Muscle of back (tissue), 3 donors: ENCODE measurements at regions not wholly inside any gene's neighbourhood (a gene's known extent, or its start where the extent isn't known, plus 50 kb on each side); places are given as distances from the start of the nearest gene placed in this dataset.
"Not testable (repeated sequence)": the region's sequence is repeated elsewhere in the genome, so short reads cannot be mapped to it uniquely, and the experiment has no call there.

ENCODE experiments used
- DNase-seq, 3 donors: peaks; one replicate each; pipeline versions ENCODE4 v3.0.0 to v3.0.0-alpha.2; 2013

DNA sequence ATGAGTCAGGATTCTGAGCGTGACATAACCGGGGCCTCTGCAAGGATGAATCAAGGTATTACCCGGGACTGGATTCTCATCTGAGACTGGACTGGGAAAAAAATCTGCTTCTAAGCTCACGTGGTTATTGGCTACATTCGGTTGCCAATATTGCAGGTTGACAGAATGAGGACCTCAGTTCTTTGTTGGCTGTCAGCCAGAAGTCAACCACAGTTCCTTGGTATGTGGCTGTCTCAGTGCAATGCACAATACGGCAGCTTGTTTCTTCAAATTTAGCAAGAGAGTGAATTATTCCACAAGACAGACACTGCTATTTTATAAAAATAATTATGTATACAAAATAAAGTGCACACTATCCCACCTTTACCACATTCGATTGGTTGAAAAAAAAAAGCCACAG lies 424.2 kb downstream of the KLHL4 start:
- no peak for DNase-seq

DNA sequence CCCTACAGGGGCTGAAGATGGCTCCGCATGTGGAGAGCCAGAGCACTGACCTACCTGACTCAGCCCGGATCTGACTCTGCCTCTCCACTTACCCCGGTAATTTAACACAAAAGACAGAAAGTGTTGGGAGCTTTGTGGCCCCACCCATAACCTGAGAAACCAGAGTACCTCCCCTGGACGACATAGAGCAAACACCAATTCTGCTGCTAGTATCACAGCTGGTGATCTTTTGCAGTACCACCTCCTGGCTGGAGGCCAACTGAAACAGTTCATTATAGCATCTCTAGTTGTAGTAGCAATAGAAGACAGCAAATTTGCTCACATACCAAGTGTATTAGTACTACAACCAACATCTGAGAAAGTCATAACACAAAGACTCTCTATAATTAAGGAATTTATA lies 443.9 kb downstream of the KLHL4 start:
- DNase-seq = peak in 1 of 3 donors; percentile 0

- DNase-seq = no peak
Observed at GRCh38 chrX:87968118-87968517, 450.5 kb downstream of the KLHL4 start.

- not testable (repeated sequence) for DNase-seq
Observed at GRCh38 chrX:87972121-87972520, 454.5 kb downstream of the KLHL4 start.

DNA sequence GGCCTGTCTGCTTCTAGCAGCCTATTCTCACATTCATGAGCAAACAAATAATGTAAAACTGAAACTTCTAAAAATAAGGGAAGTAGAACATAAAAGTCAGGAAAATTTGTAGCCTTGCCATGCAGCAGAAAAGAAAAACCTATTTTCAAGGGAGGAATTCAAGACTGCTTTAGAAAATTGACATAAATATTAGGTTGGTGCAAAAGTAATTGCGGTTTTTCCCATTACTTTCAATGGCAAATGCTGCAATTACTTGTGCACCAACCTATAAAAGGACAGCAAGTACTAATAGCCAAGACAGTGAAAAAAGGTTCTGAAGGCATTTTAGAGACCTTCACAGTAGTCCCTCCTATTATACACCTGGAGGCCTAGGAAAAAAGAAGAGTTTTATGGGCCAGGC lies 457.8 kb downstream of the KLHL4 start:
- DNase-seq = no peak

DNA sequence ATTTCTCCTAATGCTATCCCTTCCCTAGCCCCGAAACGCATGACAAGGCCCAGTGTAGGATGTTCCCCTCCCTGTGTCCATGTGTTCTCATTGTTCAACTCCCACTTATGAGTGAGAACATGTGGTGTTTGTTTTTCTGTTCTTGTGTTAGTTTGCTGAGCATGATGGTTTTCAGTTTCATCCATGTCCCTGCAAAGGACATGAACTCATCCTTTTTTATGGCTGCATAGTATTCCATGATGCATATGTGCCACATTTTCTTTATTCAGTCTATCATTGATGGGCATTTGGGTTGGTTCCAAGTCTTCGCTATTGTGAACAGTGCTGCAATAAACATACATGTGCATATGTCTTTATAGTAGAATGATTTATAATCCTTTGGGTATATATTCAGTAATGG lies 490.3 kb downstream of the KLHL4 start:
- not testable (repeated sequence) for DNase-seq

GRCh38 chrX:88024022-88024421 lies 506.4 kb downstream of the KLHL4 start:
- DNase-seq = no peak

- no peak for DNase-seq
Observed at GRCh38 chrX:88072339-88073030, 554.9 kb downstream of the KLHL4 start.

- DNase-seq = no peak
Observed at GRCh38 chrX:88101968-88102367, 584.4 kb downstream of the KLHL4 start.

GRCh38 chrX:88135735-88136134 lies 611.3 kb upstream of the CPXCR1 start:
- DNase-seq = no peak

- no peak for DNase-seq
Observed at GRCh38 chrX:88136328-88136727, 610.7 kb upstream of the CPXCR1 start.

DNA sequence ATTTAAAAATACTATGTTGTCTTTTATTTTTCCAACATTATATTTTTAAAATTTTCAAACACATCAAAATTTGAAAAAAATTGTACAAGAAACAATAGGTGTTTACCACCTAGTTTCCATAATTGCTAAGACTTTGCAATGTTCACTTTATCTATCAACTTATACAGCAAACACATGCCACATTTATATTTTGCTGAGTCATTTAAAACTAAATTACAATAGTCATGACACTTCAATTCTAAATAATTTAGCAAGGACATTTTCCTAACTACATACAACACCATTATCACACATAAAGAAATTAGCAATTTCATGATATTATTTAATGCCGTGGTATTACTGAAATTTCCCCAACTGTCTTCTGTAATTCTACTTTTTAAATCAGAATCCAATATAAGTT lies 600.4 kb upstream of the CPXCR1 start:
- DNase-seq = no peak

DNA sequence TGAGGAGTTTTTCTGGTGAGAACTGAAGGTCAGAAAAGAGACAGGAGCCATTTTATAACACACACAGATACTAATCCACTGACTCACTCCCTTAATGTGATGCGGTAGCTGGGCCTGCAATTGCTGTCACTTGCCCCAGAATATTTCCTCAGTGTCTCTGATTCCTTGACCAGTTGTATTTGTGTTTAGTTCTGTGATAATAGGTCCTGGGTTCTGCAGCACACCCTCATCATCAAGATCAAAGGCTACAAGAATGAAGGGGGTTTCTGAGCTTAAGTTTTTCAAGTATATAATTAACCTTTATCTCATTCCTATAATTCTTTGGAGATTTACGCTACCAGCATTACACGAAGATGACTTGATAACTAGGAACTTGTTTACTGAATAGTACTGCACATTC lies 576.5 kb upstream of the CPXCR1 start:
- DNase-seq = no peak

- DNase-seq = not testable (repeated sequence)
Observed at GRCh38 chrX:88173932-88174440, 573.0 kb upstream of the CPXCR1 start.

GRCh38 chrX:88202149-88202548 lies 544.9 kb upstream of the CPXCR1 start:
- DNase-seq = no peak

DNA sequence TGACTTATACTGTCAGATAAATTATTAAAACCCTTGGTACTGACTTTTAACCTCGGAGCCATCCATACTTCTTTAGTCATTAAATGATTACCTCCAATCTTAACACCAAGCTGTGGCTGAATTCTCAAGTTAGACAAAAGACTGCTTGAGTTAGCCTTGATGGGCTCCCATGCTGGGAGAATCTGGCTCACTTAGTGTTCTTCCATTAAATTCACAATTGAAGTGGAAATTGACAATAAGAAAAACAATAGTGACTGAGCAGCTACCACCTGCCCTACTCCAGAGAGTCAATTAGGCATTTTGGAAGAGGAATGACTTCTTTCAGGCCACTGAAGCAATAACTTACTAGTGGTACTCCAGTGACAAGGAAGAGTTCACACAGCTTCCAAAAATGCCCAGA lies 503.0 kb upstream of the CPXCR1 start:
- DNase-seq = no peak

DNA sequence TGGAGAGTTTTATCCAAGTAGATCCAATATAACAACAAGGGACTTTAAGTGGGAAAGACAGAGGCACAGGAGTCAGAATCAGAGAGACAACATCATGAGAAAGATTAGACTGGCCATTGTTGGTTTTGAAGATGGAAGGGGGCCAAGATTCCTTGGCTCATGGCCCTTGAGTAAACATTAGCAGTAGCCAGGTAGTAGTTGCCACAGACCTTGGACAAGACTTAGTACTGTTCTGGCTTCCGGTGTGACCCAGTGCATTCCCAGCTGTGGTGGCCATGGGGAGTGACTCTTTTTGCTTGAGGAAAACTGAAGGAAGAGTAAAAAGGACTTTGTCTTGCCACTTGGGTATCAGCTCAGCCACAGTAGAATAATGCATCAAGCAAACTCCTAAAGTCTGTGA lies 462.2 kb upstream of the CPXCR1 start:
- DNase-seq = no peak

DNA sequence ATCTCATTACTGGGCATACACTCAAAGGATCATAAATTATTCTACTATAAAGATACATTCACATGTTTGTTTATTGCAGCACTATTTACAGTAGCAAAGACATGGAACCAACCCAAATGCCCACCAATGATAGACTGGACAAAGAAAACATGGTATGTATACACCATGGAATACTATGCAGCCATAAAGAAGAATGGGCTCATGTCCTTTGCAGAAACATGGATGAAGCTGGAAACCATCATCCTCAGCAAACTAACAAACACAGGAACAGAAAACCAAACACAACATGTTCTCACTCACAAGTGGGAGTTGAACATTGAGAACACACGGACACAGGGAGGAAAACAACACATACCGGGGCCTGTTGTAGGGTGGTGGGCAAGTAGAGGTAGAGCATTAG lies 433.1 kb upstream of the CPXCR1 start:
- not testable (repeated sequence) for DNase-seq

- no peak for DNase-seq
Observed at GRCh38 chrX:88325634-88326033, 421.4 kb upstream of the CPXCR1 start.

- no peak for DNase-seq
Observed at GRCh38 chrX:88355252-88355651, 391.8 kb upstream of the CPXCR1 start.

DNA sequence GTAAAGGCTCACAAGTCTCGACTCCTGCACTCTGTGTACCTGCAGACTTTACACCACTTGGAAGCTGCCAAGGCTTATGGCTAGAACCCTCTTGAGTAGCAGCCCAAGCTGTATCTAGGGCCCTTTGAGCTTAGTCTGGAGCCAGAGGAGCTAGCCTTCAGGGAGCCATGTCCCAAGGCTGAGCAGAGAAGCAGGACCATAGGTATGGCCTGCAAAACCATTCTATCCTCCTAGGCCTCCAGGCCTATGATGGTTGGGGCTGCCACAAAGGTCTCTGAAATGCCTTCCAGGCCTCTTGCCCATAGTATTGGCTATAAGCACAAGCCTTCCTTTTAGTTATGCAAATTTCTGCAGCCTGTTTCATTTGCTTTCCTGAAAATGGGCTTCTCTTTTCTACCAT lies 380.7 kb upstream of the CPXCR1 start:
- no peak for DNase-seq

- no peak for DNase-seq
Observed at GRCh38 chrX:88378406-88378805, 368.6 kb upstream of the CPXCR1 start.

GRCh38 chrX:88397551-88397950 lies 349.5 kb upstream of the CPXCR1 start:
- DNase-seq = no peak

- no peak for DNase-seq
Observed at GRCh38 chrX:88416002-88416401, 331.0 kb upstream of the CPXCR1 start.
